Endodermal cell (in vitro differentiated cells): ENCODE measurements at regions not wholly inside any gene's neighbourhood (a gene's known extent, or its start where the extent isn't known, plus 50 kb on each side); places are given as distances from the start of the nearest gene placed in this dataset.
A peak's percentile ranks its signal among the peaks of the same experiment; 100 is the strongest.
"Not testable (repeated sequence)": the region's sequence is repeated elsewhere in the genome, so short reads cannot be mapped to it uniquely, and the experiment has no call there.

ENCODE experiments used
- DNase-seq: peaks from one replicate; pipeline ENCODE4 v3.0.0-alpha.2; 2017
- H3K27ac ChIP-seq: 2 replicates; pipeline ENCODE4 v1.5.1; 2013; ENCODE audit warnings: mild to moderate bottlenecking, low read depth, low read length, moderate library complexity
- H3K27me3 ChIP-seq: 2 replicates; pipeline ENCODE4 v1.6.1; 2013; ENCODE audit warnings: mild to moderate bottlenecking, low read length, moderate library complexity; ENCODE audit not compliant: insufficient read depth, control insufficient read depth, poor library complexity, severe bottlenecking
- H3K36me3 ChIP-seq: 2 replicates; pipeline ENCODE4 v1.7.0; 2013; ENCODE audit warnings: mild to moderate bottlenecking, low read length, moderate library complexity; ENCODE audit not compliant: control insufficient read depth, insufficient read depth
- H3K4me1 ChIP-seq: one replicate; pipeline ENCODE4 v1.7.0; 2013; ENCODE audit warnings: low read length; ENCODE audit not compliant: control insufficient read depth, insufficient read depth
- H3K4me3 ChIP-seq: 2 replicates; pipeline ENCODE4 v1.5.1; 2013; ENCODE audit warnings: mild to moderate bottlenecking, low read length, moderate library complexity
- H3K9ac ChIP-seq: 2 replicates; pipeline ENCODE4 v1.6.1; 2013; ENCODE audit warnings: mild to moderate bottlenecking, low read length, moderate library complexity; ENCODE audit not compliant: poor library complexity, severe bottlenecking; ENCODE audit errors: extremely low read depth
- H3K9me3 ChIP-seq: 2 replicates; pipeline ENCODE4 v1.6.1; 2013; ENCODE audit warnings: mild to moderate bottlenecking, low read length, moderate library complexity; ENCODE audit not compliant: control insufficient read depth
- H3K27ac Mint-ChIP-seq: 2 replicates; pipeline ENCODE4 v1.8.0; 2020; ENCODE audit warnings: mixed read lengths
- H3K27me3 Mint-ChIP-seq: 2 replicates; pipeline ENCODE4 v1.8.0; 2021; ENCODE audit warnings: mild to moderate bottlenecking, mixed read lengths; ENCODE audit not compliant: insufficient read depth
- H3K36me3 Mint-ChIP-seq: 2 replicates; pipeline ENCODE4 v1.8.0; 2020; ENCODE audit warnings: low read depth, mixed read lengths
- H3K4me1 Mint-ChIP-seq: 2 replicates; pipeline ENCODE4 v1.8.0; 2020; ENCODE audit warnings: mixed read lengths
- H3K4me3 Mint-ChIP-seq: 2 replicates; pipeline ENCODE4 v1.8.0; 2020; ENCODE audit warnings: mild to moderate bottlenecking, moderate library complexity, mixed read lengths
- H3K9me3 Mint-ChIP-seq: 2 replicates; pipeline ENCODE4 v1.8.0; 2020; ENCODE audit warnings: mild to moderate bottlenecking, mixed read lengths
- CTCF ChIP-seq: fragments of 200-600 bp; sonication (generic); conservative IDR thresholded peaks from 2 replicates; pipeline ENCODE4 v1.5.0; 2021; ENCODE audit warnings: antibody characterized with exemption, mild to moderate bottlenecking
- WGBS, 2 experiments: methylation state at CpG; one replicate each; pipeline versions ENCODE4 v1.1.5 to v1.1.7; 2013; ENCODE audit warnings: missing lambda C conversion rate in 2 of 2, mixed read lengths in 1 of 2; ENCODE audit not compliant: insufficient coverage in 1 of 2, insufficient read length in 1 of 2; 5-methylcytosine and 5-hydroxymethylcytosine counted together

GRCh38 chr16:61432421-61432820 lies 603.8 kb downstream of the CDH8 start:
- 67 to 78% methylated on average over 1 to 4 of the region's 4 CpGs for WGBS, 2 experiments
- no peaks in the 10 kb centered on the region for H3K36me3 ChIP-seq
- DNase-seq: no peak
- no peaks in the 10 kb centered on the region for H3K4me1 ChIP-seq
- H3K9me3 Mint-ChIP-seq: no peaks in the 10 kb centered on the region
- H3K27me3 Mint-ChIP-seq: no peaks in the 10 kb centered on the region
- no peak overlapping the region for H3K27ac Mint-ChIP-seq
- H3K36me3 Mint-ChIP-seq: no peaks in the 10 kb centered on the region
- H3K9me3 ChIP-seq: no peaks in the 10 kb centered on the region
- peak; percentile 51 for TF ChIP-seq CTCF
- H3K9ac ChIP-seq: no peak overlapping the region
- no peak overlapping the region for H3K4me3 ChIP-seq
- no peak overlapping the region for H3K4me3 Mint-ChIP-seq
- H3K4me1 Mint-ChIP-seq: no peaks in the 10 kb centered on the region
- H3K27ac ChIP-seq: no peak overlapping the region
- no peaks in the 10 kb centered on the region for H3K27me3 ChIP-seq

- Mint-ChIP-seq H3K27me3 (no peaks in the 10 kb centered on the region), H3K36me3 (no peaks in the 10 kb centered on the region), H3K4me1 (peaks cover 11% of the 10 kb centered on the region), H3K4me3 (no peak overlapping the region), H3K27ac (no peak overlapping the region), H3K9me3 (no peaks in the 10 kb centered on the region)
- no peak overlapping the region for H3K9ac ChIP-seq
- H3K27me3 ChIP-seq: no peaks in the 10 kb centered on the region
- H3K4me1 ChIP-seq: no peaks in the 10 kb centered on the region
- no peaks in the 10 kb centered on the region for H3K9me3 ChIP-seq
- H3K4me3 ChIP-seq: no peak overlapping the region
- no peak overlapping the region for H3K27ac ChIP-seq
- WGBS, 2 experiments: 97 to 100% methylated on average over 2 to 3 of the region's 4 CpGs
- DNase-seq: no peak
- TF ChIP-seq CTCF: no peak
- H3K36me3 ChIP-seq: no peaks in the 10 kb centered on the region
These were observed 615.1 kb downstream of the CDH8 start for GRCh38 chr16:61421111-61421510.

GRCh38 chr16:61419791-61420190 lies 616.4 kb downstream of the CDH8 start:
- Histone ChIP-seq H3K4me3 (no peak overlapping the region), H3K27ac (no peak overlapping the region), H3K27me3 (no peaks in the 10 kb centered on the region), H3K36me3 (no peaks in the 10 kb centered on the region), H3K4me1 (peaks cover 4% of the 10 kb centered on the region), H3K9ac (no peak overlapping the region), H3K9me3 (no peaks in the 10 kb centered on the region)
- no peaks in the 10 kb centered on the region for H3K36me3 Mint-ChIP-seq
- H3K4me1 Mint-ChIP-seq: peaks cover 11% of the 10 kb centered on the region
- H3K27ac Mint-ChIP-seq: no peak overlapping the region
- no peak overlapping the region for H3K4me3 Mint-ChIP-seq
- H3K9me3 Mint-ChIP-seq: no peaks in the 10 kb centered on the region
- TF ChIP-seq CTCF: no peak
- no peaks in the 10 kb centered on the region for H3K27me3 Mint-ChIP-seq
- 27 to 37% methylated on average over 2 of the region's 2 CpGs for WGBS, 2 experiments
- DNase-seq: peak; percentile 70

GRCh38 chr16:61418802-61419201 lies 617.4 kb downstream of the CDH8 start:
- not testable (repeated sequence) for H3K4me3 ChIP-seq, H3K4me1 ChIP-seq, DNase-seq, H3K27me3 ChIP-seq, H3K27ac ChIP-seq, H3K9ac ChIP-seq, H3K9me3 Mint-ChIP-seq, H3K36me3 ChIP-seq, H3K9me3 ChIP-seq, H3K27me3 Mint-ChIP-seq, H3K36me3 Mint-ChIP-seq, H3K4me3 Mint-ChIP-seq
- Mint-ChIP-seq H3K27ac (peak overlapping the region; percentile 21), H3K4me1 (peaks cover 12% of the 10 kb centered on the region)
